Left kidney (tissue), 1 donor: ENCODE measurements at regions not wholly inside any gene's neighbourhood (a gene's known extent, or its start where the extent isn't known, plus 50 kb on each side); places are given as distances from the start of the nearest gene placed in this dataset.
A peak's percentile ranks its signal among the peaks of the same experiment; 100 is the strongest.
"Not testable (repeated sequence)": the region's sequence is repeated elsewhere in the genome, so short reads cannot be mapped to it uniquely, and the experiment has no call there.

Experiments
- DNase-seq: peaks from one replicate; pipeline ENCODE4 v3.0.0-alpha.2; 2013

GRCh38 chr9:26565118-26565517, 327.5 kb downstream of the CAAP1 start:
- DNase-seq, result no peak

GRCh38 chr9:26562338-26562737, 330.3 kb downstream of the CAAP1 start:
- DNase-seq, result no peak

DNA sequence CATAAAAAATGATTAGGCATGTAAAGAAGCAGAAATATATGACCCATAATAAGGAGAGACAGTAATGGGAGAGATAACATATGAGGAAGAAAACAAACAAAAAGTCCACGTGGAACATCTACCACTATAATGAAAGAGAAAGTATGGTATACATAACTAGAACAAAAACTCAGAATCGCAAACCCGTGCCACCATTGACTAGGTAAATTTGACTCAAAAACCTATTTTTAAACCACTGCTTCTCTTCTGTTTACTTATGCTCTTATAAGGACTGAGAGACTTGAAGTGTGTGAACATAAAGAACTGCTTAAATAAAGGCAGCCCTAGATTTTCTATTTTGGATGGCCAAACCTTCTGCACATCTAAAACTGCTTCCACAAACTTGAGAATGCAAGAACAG, 330.7 kb downstream of the CAAP1 start:
- no peak for DNase-seq

DNA sequence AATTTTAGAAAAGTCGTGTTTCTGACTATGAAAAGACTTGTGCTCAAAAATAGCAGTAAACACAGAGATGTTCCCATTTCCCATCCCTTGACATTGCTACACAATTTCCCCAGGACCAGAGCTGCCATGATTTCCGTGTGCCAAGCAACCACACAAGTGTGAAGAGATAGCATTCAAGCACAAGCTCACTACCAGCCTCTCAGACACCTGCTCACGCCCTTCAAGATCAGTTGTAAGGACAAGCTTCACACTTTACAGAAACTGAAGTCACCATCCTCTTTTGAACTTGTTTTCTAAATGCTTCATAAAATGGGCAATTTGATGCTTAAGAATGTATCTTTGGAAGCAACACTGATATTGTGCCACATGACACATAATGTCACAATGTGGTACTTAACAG, 333.1 kb downstream of the CAAP1 start:
- DNase-seq, result no peak

GRCh38 chr9:26551971-26552370, 340.6 kb downstream of the CAAP1 start:
- DNase-seq, result no peak

GRCh38 chr9:26551451-26551850, 341.2 kb downstream of the CAAP1 start:
- DNase-seq, result no peak

DNA sequence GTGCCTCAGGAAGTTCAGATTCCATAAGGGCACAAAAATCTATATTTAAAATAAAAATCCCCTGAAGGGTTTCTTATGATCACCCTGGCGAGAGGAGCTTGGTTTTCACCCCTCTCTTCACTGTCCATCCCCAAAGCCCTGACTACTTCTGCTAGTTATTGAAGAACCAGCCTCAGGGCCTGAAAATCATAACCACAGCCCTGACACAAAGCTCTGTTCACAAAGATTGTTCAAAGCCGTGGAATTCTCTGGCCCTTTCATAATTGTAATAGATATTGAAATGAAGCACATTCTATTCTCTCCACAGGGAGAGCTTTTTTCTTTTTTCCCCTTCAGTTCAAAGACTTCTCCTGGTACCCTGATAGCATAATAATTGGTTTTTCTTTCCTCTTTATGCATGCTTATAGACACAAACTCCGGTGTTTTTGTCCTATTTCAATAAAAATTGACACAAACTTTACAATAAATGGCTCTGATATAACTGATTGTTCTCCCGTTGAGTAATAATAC, 343.8 kb downstream of the CAAP1 start:
- DNase-seq, result no peak

DNA sequence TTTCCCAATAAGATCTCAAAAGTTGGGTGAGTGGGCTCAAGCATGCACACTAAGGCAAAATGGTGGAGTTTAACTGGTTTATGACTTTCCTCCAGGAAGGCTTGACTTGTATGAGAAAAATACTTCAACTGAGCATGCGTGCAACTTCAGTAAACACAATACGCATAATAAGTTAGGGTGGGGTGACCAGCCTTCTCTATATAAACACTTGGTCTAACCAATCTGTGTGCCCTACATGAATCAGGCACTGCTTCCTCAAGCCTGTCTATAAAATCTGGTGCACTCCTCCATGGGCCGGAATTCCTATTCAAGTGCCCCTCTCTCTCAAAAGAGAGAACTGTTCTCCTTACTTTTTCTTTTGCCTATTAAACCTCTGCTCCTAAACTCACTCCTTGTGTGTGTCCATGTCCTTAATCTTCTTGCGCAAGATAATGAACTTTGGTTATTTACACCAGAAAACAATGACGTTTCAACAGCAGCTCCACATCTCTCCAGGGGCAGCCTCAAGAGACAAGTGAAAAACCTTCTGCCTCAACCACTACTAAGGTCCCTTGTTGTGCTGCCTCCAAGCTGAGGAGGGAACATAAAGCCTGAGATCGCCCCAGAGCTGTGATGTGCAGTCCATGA, 352.6 kb downstream of the CAAP1 start:
- DNase-seq, result no peak

- DNase-seq, result no peak
These were observed 355.4 kb downstream of the CAAP1 start for GRCh38 chr9:26537211-26537610.

DNA sequence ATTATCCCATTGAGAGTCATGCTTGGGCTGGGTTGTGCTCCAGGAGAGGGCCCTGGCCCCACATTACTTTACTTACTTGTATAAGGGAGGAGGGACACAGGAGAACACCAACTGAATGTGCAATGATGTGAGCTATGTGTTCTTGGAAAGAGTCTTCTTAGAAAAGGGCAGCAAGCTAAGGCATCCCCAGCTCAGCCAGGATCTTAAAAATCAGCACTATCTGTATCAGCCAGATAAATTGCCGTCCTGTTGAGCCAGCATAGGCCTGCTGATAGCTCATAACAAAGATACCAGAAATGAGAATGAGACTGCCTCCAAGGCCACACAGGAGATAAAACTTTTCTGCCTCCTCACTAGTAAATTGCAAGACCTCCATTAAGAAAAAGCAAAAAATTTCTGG, 357.5 kb downstream of the CAAP1 start:
- no peak for DNase-seq

DNA sequence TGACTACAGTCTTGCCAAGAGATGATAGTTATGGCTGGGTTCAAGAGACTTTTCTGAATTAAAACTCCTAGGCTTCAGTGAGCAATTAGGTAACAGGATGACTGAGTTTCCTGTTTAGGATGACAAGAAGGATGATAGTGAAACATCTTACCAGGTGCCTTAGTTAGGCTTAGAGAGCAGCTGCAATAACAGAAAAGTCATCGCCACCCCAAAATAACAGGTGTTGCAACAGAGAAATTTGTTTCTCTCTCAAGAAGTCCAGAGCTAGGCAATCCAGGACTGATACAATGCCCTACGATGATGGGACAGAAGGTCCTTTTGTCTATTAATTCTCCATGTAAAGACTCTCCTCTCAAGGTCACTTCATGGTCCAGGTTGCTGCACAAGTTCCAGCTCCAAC, 361.8 kb downstream of the CAAP1 start:
- no peak for DNase-seq

GRCh38 chr9:26527931-26528330, 364.7 kb downstream of the CAAP1 start:
- no peak for DNase-seq

DNA sequence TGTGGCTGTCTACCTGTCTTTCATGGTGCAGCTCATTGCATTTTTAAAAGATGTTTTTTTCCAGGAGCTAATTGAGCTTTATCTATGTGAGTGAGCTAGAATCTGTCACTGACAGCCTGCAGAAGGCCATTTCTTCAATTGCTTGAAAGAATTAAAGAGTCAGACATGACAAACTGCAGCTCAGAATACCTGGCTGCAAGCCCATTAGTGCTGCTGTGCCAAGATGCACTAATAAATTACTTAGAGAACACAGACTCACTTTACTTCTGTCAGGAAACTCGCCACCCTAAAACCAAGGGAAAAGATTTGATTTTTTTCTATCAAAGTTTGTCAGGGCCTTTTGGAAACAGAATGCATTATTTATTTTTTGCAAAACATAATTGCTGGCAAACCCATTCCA, 368.3 kb downstream of the CAAP1 start:
- peak; percentile 58 for DNase-seq

- no peak for DNase-seq
These were observed 369.0 kb downstream of the CAAP1 start for GRCh38 chr9:26523577-26523976.

- DNase-seq, result no peak
These were observed 372.5 kb downstream of the CAAP1 start for GRCh38 chr9:26520141-26520540.

GRCh38 chr9:26516773-26517343, 375.7 kb downstream of the CAAP1 start:
- DNase-seq, result no peak

DNA sequence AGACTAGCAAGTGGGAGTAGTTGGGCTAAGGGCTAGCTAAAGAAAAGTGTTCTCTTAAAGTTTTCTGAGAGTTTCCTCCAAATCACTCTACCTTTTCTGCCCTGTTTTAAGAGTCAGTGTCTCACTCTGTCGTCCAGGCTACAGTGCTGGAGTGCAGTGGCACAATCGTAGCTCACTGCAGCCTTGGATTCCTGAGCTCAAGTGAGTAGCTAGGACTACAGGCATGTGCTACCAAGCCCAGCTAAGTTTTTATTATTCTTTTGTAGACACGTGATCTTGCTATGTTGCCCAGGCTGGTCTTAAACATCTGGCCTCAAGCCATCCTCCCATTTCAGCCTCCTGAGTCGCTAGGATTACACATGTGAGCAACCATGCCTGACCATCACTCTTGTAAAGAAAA, 378.9 kb downstream of the CAAP1 start:
- no peak for DNase-seq

DNA sequence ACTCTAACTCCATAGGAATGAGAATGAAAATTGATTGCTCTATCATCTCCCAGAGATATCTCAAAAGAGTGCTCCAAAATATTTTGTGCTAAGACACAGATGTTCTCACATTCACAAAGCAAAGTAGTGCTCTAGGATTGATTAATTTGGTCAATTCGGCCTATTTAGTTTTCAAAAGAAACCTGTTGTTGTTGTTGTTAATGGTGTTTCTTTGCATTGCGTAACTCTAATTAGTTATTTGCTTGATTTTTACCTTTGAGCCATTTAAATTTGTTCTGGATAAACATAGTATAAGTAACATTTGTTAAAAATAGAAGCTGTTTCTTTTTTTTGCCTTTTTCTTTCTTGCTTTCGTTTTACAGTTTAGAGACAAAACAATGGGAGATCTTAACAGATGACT, 382.5 kb downstream of the CAAP1 start:
- no peak for DNase-seq

GRCh38 chr9:26508897-26509296, 383.7 kb downstream of the CAAP1 start:
- DNase-seq, result no peak

DNA sequence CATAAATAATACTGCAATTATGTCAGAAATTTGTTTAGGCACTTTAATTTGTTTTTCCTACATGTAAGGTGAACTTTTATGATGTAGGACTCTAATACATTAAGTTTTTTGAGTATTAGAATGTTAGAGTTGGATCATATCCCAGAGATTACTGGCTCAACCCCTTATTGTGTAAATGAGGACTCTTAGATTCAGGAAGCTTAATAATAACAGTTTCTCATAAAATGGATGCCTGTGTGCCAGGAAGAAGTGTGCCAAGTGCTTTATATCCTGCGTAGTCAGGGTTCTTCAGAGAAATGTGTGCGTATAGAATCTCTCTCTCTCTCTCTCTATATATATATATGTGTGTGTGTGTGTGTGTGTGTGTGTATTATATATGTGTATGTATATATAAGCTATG, 388.5 kb downstream of the CAAP1 start:
- DNase-seq, result no peak

- DNase-seq, result no peak
These were observed 390.3 kb downstream of the CAAP1 start for GRCh38 chr9:26502311-26502710.

DNA sequence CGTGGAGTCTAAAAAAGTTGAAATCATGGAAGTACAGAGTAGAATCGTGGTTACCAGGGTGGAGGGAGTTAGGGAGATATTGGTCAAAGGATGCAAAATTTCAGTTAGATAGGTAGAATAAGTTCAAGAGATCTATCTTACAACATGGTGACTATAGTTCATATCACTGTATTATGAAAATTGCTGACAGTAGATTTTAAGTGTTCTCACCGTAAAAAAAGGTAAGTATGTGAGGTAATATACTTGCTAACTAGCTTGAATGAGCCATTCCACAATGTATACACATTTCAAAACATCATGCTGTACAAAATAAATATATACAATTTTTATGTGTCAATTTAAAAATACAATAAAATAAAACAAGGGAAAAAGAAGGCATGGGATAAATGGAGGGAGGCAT, 392.1 kb downstream of the CAAP1 start:
- no peak for DNase-seq

DNA sequence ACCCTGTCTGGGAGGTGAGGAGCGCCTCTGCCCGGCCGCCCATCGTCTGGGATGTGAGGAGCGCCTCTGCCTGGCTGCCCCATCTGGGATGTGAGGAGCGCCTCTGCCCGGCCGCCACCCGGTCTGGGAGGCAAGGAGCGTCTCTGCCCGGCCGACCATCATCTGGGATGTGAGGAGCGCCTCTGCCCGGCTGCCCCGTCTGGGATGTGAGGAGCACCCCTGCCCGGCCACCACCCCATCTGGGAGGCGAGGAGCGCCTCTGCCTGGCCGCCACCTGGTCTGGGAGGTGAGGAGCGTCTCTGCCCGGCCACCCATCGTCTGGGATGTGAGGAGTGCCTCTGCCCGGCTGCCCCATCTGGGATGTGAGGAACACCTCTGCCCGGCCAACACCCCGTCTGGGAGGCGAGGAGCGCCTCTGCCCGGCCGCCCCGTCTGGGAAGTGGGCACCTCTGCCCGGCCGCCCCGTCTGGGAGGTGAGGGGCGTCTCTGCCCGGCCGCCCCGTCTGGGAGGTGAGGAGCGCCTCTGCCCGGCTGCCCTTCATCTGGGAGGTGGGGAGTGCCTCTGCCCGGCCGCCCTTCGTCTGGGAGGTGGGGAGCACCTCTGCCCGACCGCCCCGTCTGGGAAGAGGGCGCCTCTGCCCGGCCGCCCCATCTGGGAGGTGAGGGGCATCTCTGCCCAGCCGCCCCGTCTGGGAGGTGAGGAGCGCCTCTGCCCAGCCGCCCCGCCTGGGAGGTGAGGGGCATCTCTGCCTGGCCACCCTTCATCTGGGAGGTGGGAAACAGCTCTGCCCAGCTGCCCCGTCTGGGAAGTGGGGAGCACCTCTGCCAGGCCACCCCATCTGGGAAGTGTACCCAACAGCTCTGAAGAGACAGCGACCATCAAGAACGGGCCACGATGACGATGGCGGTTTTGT, 399.7 kb downstream of the CAAP1 start:
- not testable (repeated sequence) for DNase-seq
